WTC11 (cell line): ENCODE measurements at regions not wholly inside any gene's neighbourhood (a gene's known extent, or its start where the extent isn't known, plus 50 kb on each side); places are given as distances from the start of the nearest gene placed in this dataset.

Experiments
- ATAC-seq: fragments of 200-7000 bp; cut with Tn5 transposase; 2 replicates; pipeline ENCODE4 v1.10.0; 2021; ENCODE audit warnings: mild to moderate bottlenecking, moderate library complexity
- CTCF ChIA-PET: fragments of 300-600 bp; sonication (Branson Sonifier 250); formaldehyde crosslinking; loops from one replicate; lab custom pipeline; 2021; ENCODE audit warnings: antibody characterized with exemption; lab: Charles Lee
- POLR2A ChIA-PET: fragments of 350-600 bp; sonication (Branson Sonifier 250); formaldehyde crosslinking; loops from one replicate; lab custom pipeline; 2021; ENCODE audit warnings: antibody characterized with exemption; lab: Charles Lee
- DNase-seq: peaks from one replicate; pipeline ENCODE4 v3.0.0; 2021; ENCODE audit warnings: low spot score
- H3K27ac Mint-ChIP-seq: 2 replicates; pipeline ENCODE4 v1.8.0; 2021; ENCODE audit warnings: mixed read lengths
- H3K27me3 Mint-ChIP-seq: 2 replicates; pipeline ENCODE4 v1.8.0; 2021; ENCODE audit warnings: low read depth, mild to moderate bottlenecking, moderate library complexity, mixed read lengths
- H3K36me3 Mint-ChIP-seq: 2 replicates; pipeline ENCODE4 v1.8.0; 2021; ENCODE audit warnings: mixed read lengths
- H3K4me1 Mint-ChIP-seq: 2 replicates; pipeline ENCODE4 v1.8.0; 2022; ENCODE audit warnings: mixed read lengths
- H3K4me3 Mint-ChIP-seq: 2 replicates; pipeline ENCODE4 v1.8.0; 2021; ENCODE audit warnings: mild to moderate bottlenecking, moderate library complexity, mixed read lengths
- H3K9me3 Mint-ChIP-seq: 2 replicates; pipeline ENCODE4 v1.8.0; 2021; ENCODE audit warnings: mixed read lengths
- ETV6 ChIP-seq: sonication (generic); formaldehyde crosslinking; IDR thresholded peaks from 2 replicates; pipeline ENCODE4 v1.8.1; 2022; ENCODE audit warnings: mild to moderate bottlenecking, missing genetic modification reagents
- FOXP4 ChIP-seq: sonication (generic); formaldehyde crosslinking; IDR thresholded peaks from 2 replicates; pipeline ENCODE4 v1.8.0; 2022; ENCODE audit warnings: mild to moderate bottlenecking, missing genetic modification reagents
- IRF2 ChIP-seq: sonication (generic); formaldehyde crosslinking; IDR thresholded peaks from 2 replicates; pipeline ENCODE4 v1.8.0; 2022; ENCODE audit warnings: low read depth, missing genetic modification reagents, borderline replicate concordance
- NFATC4 ChIP-seq: fragments of 250-450 bp; sonication (Bioruptor Pico); IDR thresholded peaks from 2 replicates; pipeline ENCODE4 v1.9.0; 2021; ENCODE audit warnings: mild to moderate bottlenecking
- NR1H2 ChIP-seq: sonication (generic); formaldehyde crosslinking; IDR thresholded peaks from 2 replicates; pipeline ENCODE4 v1.9.0; 2021; ENCODE audit warnings: mild to moderate bottlenecking, moderate library complexity, missing genetic modification reagents
- PRDM15 ChIP-seq: sonication (generic); formaldehyde crosslinking; IDR thresholded peaks from 2 replicates; pipeline ENCODE4 v1.8.0; 2022; ENCODE audit warnings: missing genetic modification reagents
- SMAD4 ChIP-seq: sonication (generic); formaldehyde crosslinking; IDR thresholded peaks from 2 replicates; pipeline ENCODE4 v1.8.0; 2022; ENCODE audit warnings: mild to moderate bottlenecking, missing genetic modification reagents
- SOX15 ChIP-seq: fragments of 250-450 bp; sonication (Bioruptor Pico); IDR thresholded peaks from 2 replicates; pipeline ENCODE4 v1.9.0; 2021; ENCODE audit warnings: mild to moderate bottlenecking
- TEAD1 ChIP-seq: sonication (generic); formaldehyde crosslinking; IDR thresholded peaks from 2 replicates; pipeline ENCODE4 v1.8.0; 2022; ENCODE audit warnings: mild to moderate bottlenecking, missing genetic modification reagents
- TEAD4 ChIP-seq: sonication (generic); formaldehyde crosslinking; IDR thresholded peaks from 2 replicates; pipeline ENCODE4 v1.8.0; 2022; ENCODE audit warnings: mild to moderate bottlenecking, missing genetic modification reagents
- TP53 ChIP-seq: sonication (generic); formaldehyde crosslinking; IDR thresholded peaks from 2 replicates; pipeline ENCODE4 v1.8.1; 2023; ENCODE audit warnings: mild to moderate bottlenecking, missing genetic modification reagents
- ZNF219 ChIP-seq: sonication (generic); formaldehyde crosslinking; IDR thresholded peaks from 2 replicates; pipeline ENCODE4 v1.8.0; 2023; ENCODE audit warnings: missing genetic modification reagents, mild to moderate bottlenecking, borderline replicate concordance
- ZNF317 ChIP-seq: sonication (generic); formaldehyde crosslinking; IDR thresholded peaks from 2 replicates; pipeline ENCODE4 v1.8.1; 2023; ENCODE audit warnings: low read depth, mild to moderate bottlenecking, moderate library complexity, missing genetic modification reagents, borderline replicate concordance
- ZNF512 ChIP-seq: sonication (generic); formaldehyde crosslinking; IDR thresholded peaks from 2 replicates; pipeline ENCODE4 v1.8.1; 2022; ENCODE audit warnings: missing genetic modification reagents, borderline replicate concordance
- TF ChIP-seq, protein P1 (sequence below): fragments of 250-450 bp; sonication (Bioruptor Pico); IDR thresholded peaks from 2 replicates; pipeline ENCODE4 v1.9.0; 2021; ENCODE audit warnings: mild to moderate bottlenecking
- TF ChIP-seq, protein P2 (sequence below): sonication (generic); formaldehyde crosslinking; IDR thresholded peaks from 2 replicates; pipeline ENCODE4 v1.8.1; 2022; ENCODE audit warnings: low read depth, missing genetic modification reagents, borderline replicate concordance
- TF ChIP-seq, protein P3 (sequence below): sonication (generic); formaldehyde crosslinking; IDR thresholded peaks from 2 replicates; pipeline ENCODE4 v1.8.1; 2022; ENCODE audit warnings: mild to moderate bottlenecking, moderate library complexity, missing genetic modification reagents

- no peak for TF ChIP-seq PRDM15 (CRISPR knock-in tag)
- no peak for TF ChIP-seq ZNF219 (CRISPR knock-in tag)
Observed at GRCh38 chr18:11266781-11267480, 117.6 kb upstream of the PIEZO2 start (continued).

GRCh38 chr18:11261486-11261885 is 112.1 kb upstream of the PIEZO2 start:
- H3K36me3 Mint-ChIP-seq, result peaks cover 24% of the 10 kb centered on the region
- H3K27me3 Mint-ChIP-seq, result no peaks in the 10 kb centered on the region; the same call in 1 of the 2 replicates

More at GRCh38 chr18:11261486-11261885, 112.1 kb upstream of the PIEZO2 start:
- no peak overlapping the region for H3K4me3 Mint-ChIP-seq
- no peak for DNase-seq
- peaks cover 33% of the 10 kb centered on the region for H3K4me1 Mint-ChIP-seq
- TF ChIP-seq TEAD4 (CRISPR knock-in tag) (no peak), NFATC4 (CRISPR knock-in tag) (no peak), IRF2 (CRISPR knock-in tag) (no peak), TP53 (CRISPR knock-in tag) (no peak), SOX15 (no peak), NR1H2 (CRISPR knock-in tag) (no peak), PRDM15 (CRISPR knock-in tag) (no peak), FOXP4 (no peak), ZNF317 (no peak), ETV6 (CRISPR knock-in tag) (no peak), SMAD4 (CRISPR knock-in tag) (no peak), ZNF512 (CRISPR knock-in tag) (no peak), TEAD1 (CRISPR knock-in tag) (no peak)
- TF ChIP-seq, protein P1, sequence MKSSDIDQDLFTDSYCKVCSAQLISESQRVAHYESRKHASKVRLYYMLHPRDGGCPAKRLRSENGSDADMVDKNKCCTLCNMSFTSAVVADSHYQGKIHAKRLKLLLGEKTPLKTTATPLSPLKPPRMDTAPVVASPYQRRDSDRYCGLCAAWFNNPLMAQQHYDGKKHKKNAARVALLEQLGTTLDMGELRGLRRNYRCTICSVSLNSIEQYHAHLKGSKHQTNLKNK (CRISPR knock-in tag), result no peak
- TF ChIP-seq, protein P2, sequence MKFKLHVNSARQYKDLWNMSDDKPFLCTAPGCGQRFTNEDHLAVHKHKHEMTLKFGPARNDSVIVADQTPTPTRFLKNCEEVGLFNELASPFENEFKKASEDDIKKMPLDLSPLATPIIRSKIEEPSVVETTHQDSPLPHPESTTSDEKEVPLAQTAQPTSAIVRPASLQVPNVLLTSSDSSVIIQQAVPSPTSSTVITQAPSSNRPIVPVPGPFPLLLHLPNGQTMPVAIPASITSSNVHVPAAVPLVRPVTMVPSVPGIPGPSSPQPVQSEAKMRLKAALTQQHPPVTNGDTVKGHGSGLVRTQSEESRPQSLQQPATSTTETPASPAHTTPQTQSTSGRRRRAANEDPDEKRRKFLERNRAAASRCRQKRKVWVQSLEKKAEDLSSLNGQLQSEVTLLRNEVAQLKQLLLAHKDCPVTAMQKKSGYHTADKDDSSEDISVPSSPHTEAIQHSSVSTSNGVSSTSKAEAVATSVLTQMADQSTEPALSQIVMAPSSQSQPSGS (CRISPR knock-in tag), result no peak
- TF ChIP-seq, protein P3, sequence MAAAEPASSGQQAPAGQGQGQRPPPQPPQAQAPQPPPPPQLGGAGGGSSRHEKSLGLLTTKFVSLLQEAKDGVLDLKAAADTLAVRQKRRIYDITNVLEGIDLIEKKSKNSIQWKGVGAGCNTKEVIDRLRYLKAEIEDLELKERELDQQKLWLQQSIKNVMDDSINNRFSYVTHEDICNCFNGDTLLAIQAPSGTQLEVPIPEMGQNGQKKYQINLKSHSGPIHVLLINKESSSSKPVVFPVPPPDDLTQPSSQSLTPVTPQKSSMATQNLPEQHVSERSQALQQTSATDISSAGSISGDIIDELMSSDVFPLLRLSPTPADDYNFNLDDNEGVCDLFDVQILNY, result no peak
- no peak overlapping the region for H3K27ac Mint-ChIP-seq
- ChIA-PET CTCF (no interaction called here), POLR2A (no interaction called here)
- no peak for ATAC-seq
- peaks cover 33% of the 10 kb centered on the region for H3K9me3 Mint-ChIP-seq
